HuH-7 (cell line): ENCODE measurements at regions not wholly inside any gene's neighbourhood (a gene's known extent, or its start where the extent isn't known, plus 50 kb on each side); places are given as distances from the start of the nearest gene placed in this dataset.
A peak's percentile ranks its signal among the peaks of the same experiment; 100 is the strongest.

Experiments
- DNase-seq: peaks from one replicate; pipeline ENCODE4 v3.0.0; 2011; ENCODE audit warnings: low spot score

- DNase-seq = no peak
Measured at GRCh38 chr5:61966296-61966955, 339.6 kb upstream of the KIF2A start.

- DNase-seq = no peak
Measured at GRCh38 chr5:61966997-61967396, 339.0 kb upstream of the KIF2A start.

- no peak for DNase-seq
Measured at GRCh38 chr5:61967681-61968080, 338.3 kb upstream of the KIF2A start.

GRCh38 chr5:61969347-61969746, 336.7 kb upstream of the KIF2A start:
- no peak for DNase-seq

GRCh38 chr5:61969755-61970154, 336.3 kb upstream of the KIF2A start:
- no peak for DNase-seq

- DNase-seq = no peak
Measured at GRCh38 chr5:61970218-61970617, 335.8 kb upstream of the KIF2A start.

- DNase-seq = no peak
Measured at GRCh38 chr5:61974680-61975079, 331.3 kb upstream of the KIF2A start.

GRCh38 chr5:61981886-61982285, 324.1 kb upstream of the KIF2A start:
- no peak for DNase-seq

GRCh38 chr5:61991430-61991829, 314.6 kb upstream of the KIF2A start:
- DNase-seq = peak; percentile 4

- no peak for DNase-seq
Measured at GRCh38 chr5:61991866-61992265, 314.1 kb upstream of the KIF2A start.

- DNase-seq = no peak
Measured at GRCh38 chr5:61993295-61993927, 312.6 kb upstream of the KIF2A start.

GRCh38 chr5:61994171-61994570, 311.8 kb upstream of the KIF2A start:
- DNase-seq = no peak

- DNase-seq = no peak
Measured at GRCh38 chr5:61995486-61995885, 310.5 kb upstream of the KIF2A start.

GRCh38 chr5:61999371-61999770, 306.6 kb upstream of the KIF2A start:
- no peak for DNase-seq

GRCh38 chr5:62000646-62001045, 305.4 kb upstream of the KIF2A start:
- no peak for DNase-seq

GRCh38 chr5:62001640-62002039, 304.4 kb upstream of the KIF2A start:
- no peak for DNase-seq

- no peak for DNase-seq
Measured at GRCh38 chr5:62002436-62002835, 303.6 kb upstream of the KIF2A start.

- DNase-seq = no peak
Measured at GRCh38 chr5:62005551-62005950, 300.5 kb upstream of the KIF2A start.

- DNase-seq = no peak
Measured at GRCh38 chr5:62007457-62007856, 298.5 kb upstream of the KIF2A start.

GRCh38 chr5:62011089-62011664, 294.8 kb upstream of the KIF2A start:
- DNase-seq = no peak

GRCh38 chr5:62017092-62017491, 288.9 kb upstream of the KIF2A start:
- DNase-seq = no peak

- no peak for DNase-seq
Measured at GRCh38 chr5:62029303-62029702, 276.7 kb upstream of the KIF2A start.

- DNase-seq = no peak
Measured at GRCh38 chr5:62030326-62030725, 275.7 kb upstream of the KIF2A start.

GRCh38 chr5:62038024-62038423, 268.0 kb upstream of the KIF2A start:
- no peak for DNase-seq
